ENCODE measurements at regions not wholly inside any gene's neighbourhood (a gene's known extent, or its start where the extent isn't known, plus 50 kb on each side); places are given as distances from the start of the nearest gene placed in this dataset.

DNA sequence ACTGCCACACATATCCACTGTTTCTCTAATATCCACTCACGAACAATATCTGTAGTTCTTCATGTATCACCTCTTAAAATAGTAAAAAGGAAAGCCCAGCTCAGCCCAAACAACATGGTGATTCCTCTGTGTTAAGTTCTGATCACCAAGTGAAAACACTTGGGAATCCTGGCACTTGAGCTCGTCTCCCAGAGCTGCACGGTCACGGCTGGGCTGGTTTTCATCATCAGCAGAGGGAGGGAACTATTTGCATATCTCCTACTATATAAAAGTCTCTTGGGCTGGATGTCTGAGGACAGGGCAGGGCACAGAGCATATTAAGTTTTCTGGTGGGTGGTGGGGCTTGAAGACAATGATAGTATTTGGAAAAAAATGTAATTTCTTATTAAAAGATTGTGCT, 870.6 kb downstream of the TMEM121 start:
- ChIA-PET CTCF (ENCODE audit: low intra/inter-chr PET ratio, low total read pairs) (no interaction called here), POLR2A (no interaction called here)
- H3K36me3 ChIP-seq (replicated peaks in 1 of 2; ENCODE audit: control insufficient read depth in 1 of 2, insufficient read depth in 2 of 2, low read length in 2 of 2) = no peaks in the 10 kb centered on the region
- no peaks in the 10 kb centered on the region for H3K79me2 ChIP-seq (ENCODE audit: insufficient read depth, low read length)
- intact Hi-C loops (cut with micrococcal nuclease; ENCODE audit: unreplicated experiment) (no loop called here), in situ Hi-C loops (cut with HindIII; ENCODE audit: extremely low pct_ligation_motif_present, low pct_unique_long_range_greater_than_20kb) (no loop called here)
- no peaks in the 10 kb centered on the region for H3K9me3 ChIP-seq (ENCODE audit: low read length)
- no peak overlapping the region for H3K9ac ChIP-seq (ENCODE audit: insufficient read depth, low read depth, low read length)
- no peak overlapping the region for H3K27ac ChIP-seq (ENCODE audit: extremely low read length, insufficient read depth, low read length)
- H3K27me3 ChIP-seq (ENCODE audit: control insufficient read depth in 1 of 2, insufficient read depth in 2 of 2, low read length in 2 of 2) = no peaks in the 10 kb centered on the region; a peak in 2 of 5 replicates
- no peaks in the 10 kb centered on the region for H3K4me1 ChIP-seq (ENCODE audit: insufficient read depth, low read length)
- no peak for DNase-seq (ENCODE audit: low spot score)
- TF ChIP-seq, protein P1, sequence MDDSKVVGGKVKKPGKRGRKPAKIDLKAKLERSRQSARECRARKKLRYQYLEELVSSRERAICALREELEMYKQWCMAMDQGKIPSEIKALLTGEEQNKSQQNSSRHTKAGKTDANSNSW (CRISPR knock-in tag; IDR thresholded peaks at IDR 0.05; ENCODE audit: borderline replicate concordance) = no peak
- TF ChIP-seq ZNF501 (CRISPR knock-in tag; IDR thresholded peaks at IDR 0.05) = no peak
- no peak for TF ChIP-seq ZNF572 (CRISPR knock-in tag; IDR thresholded peaks at IDR 0.05)
- TF ChIP-seq TAF1 (CRISPR knock-in tag; IDR thresholded peaks at IDR 0.05) = no peak
- TF ChIP-seq, protein P2, sequence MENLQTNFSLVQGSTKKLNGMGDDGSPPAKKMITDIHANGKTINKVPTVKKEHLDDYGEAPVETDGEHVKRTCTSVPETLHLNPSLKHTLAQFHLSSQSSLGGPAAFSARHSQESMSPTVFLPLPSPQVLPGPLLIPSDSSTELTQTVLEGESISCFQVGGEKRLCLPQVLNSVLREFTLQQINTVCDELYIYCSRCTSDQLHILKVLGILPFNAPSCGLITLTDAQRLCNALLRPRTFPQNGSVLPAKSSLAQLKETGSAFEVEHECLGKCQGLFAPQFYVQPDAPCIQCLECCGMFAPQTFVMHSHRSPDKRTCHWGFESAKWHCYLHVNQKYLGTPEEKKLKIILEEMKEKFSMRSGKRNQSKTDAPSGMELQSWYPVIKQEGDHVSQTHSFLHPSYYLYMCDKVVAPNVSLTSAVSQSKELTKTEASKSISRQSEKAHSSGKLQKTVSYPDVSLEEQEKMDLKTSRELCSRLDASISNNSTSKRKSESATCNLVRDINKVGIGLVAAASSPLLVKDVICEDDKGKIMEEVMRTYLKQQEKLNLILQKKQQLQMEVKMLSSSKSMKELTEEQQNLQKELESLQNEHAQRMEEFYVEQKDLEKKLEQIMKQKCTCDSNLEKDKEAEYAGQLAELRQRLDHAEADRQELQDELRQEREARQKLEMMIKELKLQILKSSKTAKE (CRISPR knock-in tag; IDR thresholded peaks at IDR 0.05; ENCODE audit: borderline replicate concordance) = no peak
- TF ChIP-seq, protein P3, sequence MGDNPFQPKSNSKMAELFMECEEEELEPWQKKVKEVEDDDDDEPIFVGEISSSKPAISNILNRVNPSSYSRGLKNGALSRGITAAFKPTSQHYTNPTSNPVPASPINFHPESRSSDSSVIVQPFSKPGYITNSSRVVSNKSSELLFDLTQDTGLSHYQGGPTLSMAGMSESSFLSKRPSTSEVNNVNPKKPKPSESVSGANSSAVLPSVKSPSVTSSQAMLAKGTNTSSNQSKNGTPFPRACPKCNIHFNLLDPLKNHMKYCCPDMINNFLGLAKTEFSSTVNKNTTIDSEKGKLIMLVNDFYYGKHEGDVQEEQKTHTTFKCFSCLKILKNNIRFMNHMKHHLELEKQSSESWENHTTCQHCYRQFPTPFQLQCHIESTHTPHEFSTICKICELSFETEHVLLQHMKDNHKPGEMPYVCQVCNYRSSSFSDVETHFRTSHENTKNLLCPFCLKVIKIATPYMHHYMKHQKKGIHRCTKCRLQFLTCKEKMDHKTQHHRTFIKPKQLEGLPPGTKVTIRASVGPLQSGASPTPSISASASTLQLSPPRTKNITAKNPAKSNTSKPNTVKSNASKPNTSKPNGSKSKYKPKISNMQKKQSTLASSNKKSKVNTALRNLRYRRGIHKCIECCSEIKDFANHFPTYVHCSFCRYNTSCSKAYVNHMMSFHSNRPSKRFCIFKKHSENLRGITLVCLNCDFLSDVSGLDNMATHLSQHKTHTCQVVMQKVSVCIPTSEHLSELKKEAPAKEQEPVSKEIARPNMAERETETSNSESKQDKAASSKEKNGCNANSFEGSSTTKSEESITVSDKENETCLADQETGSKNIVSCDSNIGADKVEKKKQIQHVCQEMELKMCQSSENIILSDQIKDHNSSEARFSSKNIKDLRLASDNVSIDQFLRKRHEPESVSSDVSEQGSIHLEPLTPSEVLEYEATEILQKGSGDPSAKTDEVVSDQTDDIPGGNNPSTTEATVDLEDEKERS (CRISPR knock-in tag; IDR thresholded peaks at IDR 0.05) = no peak
- TF ChIP-seq ZNF124 (CRISPR knock-in tag; IDR thresholded peaks at IDR 0.05) = no peak
- TF ChIP-seq, protein P4, sequence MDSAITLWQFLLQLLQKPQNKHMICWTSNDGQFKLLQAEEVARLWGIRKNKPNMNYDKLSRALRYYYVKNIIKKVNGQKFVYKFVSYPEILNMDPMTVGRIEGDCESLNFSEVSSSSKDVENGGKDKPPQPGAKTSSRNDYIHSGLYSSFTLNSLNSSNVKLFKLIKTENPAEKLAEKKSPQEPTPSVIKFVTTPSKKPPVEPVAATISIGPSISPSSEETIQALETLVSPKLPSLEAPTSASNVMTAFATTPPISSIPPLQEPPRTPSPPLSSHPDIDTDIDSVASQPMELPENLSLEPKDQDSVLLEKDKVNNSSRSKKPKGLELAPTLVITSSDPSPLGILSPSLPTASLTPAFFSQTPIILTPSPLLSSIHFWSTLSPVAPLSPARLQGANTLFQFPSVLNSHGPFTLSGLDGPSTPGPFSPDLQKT (CRISPR knock-in tag; IDR thresholded peaks at IDR 0.05; ENCODE audit: borderline replicate concordance) = no peak
- TF ChIP-seq ZNF674 (CRISPR knock-in tag; IDR thresholded peaks at IDR 0.05; ENCODE audit: low read depth) = no peak
- TF ChIP-seq, protein P5, sequence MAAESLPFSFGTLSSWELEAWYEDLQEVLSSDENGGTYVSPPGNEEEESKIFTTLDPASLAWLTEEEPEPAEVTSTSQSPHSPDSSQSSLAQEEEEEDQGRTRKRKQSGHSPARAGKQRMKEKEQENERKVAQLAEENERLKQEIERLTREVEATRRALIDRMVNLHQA (CRISPR knock-in tag; IDR thresholded peaks at IDR 0.05) = no peak
- TF ChIP-seq, protein P6, sequence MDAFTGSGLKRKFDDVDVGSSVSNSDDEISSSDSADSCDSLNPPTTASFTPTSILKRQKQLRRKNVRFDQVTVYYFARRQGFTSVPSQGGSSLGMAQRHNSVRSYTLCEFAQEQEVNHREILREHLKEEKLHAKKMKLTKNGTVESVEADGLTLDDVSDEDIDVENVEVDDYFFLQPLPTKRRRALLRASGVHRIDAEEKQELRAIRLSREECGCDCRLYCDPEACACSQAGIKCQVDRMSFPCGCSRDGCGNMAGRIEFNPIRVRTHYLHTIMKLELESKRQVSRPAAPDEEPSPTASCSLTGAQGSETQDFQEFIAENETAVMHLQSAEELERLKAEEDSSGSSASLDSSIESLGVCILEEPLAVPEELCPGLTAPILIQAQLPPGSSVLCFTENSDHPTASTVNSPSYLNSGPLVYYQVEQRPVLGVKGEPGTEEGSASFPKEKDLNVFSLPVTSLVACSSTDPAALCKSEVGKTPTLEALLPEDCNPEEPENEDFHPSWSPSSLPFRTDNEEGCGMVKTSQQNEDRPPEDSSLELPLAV (CRISPR knock-in tag; conservative IDR thresholded peaks at IDR 0.05; ENCODE audit: low read depth) = no peak
- TF ChIP-seq ZNF121 (CRISPR knock-in tag; IDR thresholded peaks at IDR 0.05) = no peak
- 3% methylated on average over 4 of the region's 4 CpGs for WGBS (ENCODE audit: low lambda C conversion rate)
- H2AFZ ChIP-seq (ENCODE audit: low read length) = no peak overlapping the region
- no peak overlapping the region for H3K4me2 ChIP-seq (ENCODE audit: low read depth, low read length)
- no TSS peak for BruUV-seq (replicated peaks)
- no peak for FAIRE-seq
- no peak for ATAC-seq
- no peak overlapping the region for H3K4me3 ChIP-seq (replicated peaks in 1 of 3; ENCODE audit: insufficient read depth in 1 of 3, low read depth in 2 of 3, low read length in 3 of 3)
- no peaks in the 10 kb centered on the region for H4K20me1 ChIP-seq (ENCODE audit: insufficient read depth, low read length)

All from HepG2 (cell line).